ENCODE measurements at regions not wholly inside any gene's neighbourhood (a gene's known extent, or its start where the extent isn't known, plus 50 kb on each side); places are given as distances from the start of the nearest gene placed in this dataset.

GRCh38 chr18:55079481-55080355 is 120.5 kb upstream of the CCDC68 start:
- DNase-seq (no peak), ATAC-seq (replicated peaks in 1 of 2) (no peak)
- Mint-ChIP-seq H3K9me3 (no peaks in the 10 kb centered on the region), H3K36me3 (ENCODE audit: insufficient read depth in 2 of 2) (no peaks in the 10 kb centered on the region), H3K4me1 (ENCODE audit: low read depth) (no peaks in the 10 kb centered on the region), H3K27ac (no peak overlapping the region), H3K4me3 (no peak overlapping the region), H3K27me3 (ENCODE audit: low read depth) (no peaks in the 10 kb centered on the region)

- H3K9me3 Mint-ChIP-seq: no peaks in the 10 kb centered on the region
- no peak overlapping the region for H3K27ac Mint-ChIP-seq
- H3K4me1 Mint-ChIP-seq (ENCODE audit: low read depth): no peaks in the 10 kb centered on the region
- DNase-seq (no peak), ATAC-seq (replicated peaks in 1 of 2) (no peak)
- no peaks in the 10 kb centered on the region for H3K27me3 Mint-ChIP-seq (ENCODE audit: low read depth)
- H3K36me3 Mint-ChIP-seq (ENCODE audit: insufficient read depth in 2 of 2): no peaks in the 10 kb centered on the region
- H3K4me3 Mint-ChIP-seq: no peak overlapping the region
These were observed 119.8 kb upstream of the CCDC68 start for GRCh38 chr18:55079067-55079466.

GRCh38 chr18:55078303-55078932 is 119.2 kb upstream of the CCDC68 start:
- no peak for ATAC-seq (replicated peaks in 1 of 2)
- H3K27me3 Mint-ChIP-seq (ENCODE audit: low read depth): no peaks in the 10 kb centered on the region

GRCh38 chr18:55076643-55077218 is 117.5 kb upstream of the CCDC68 start:
- no peak overlapping the region for H3K27ac Mint-ChIP-seq
- no peak overlapping the region for H3K4me3 Mint-ChIP-seq
- ATAC-seq (replicated peaks in 1 of 2) (no peak), DNase-seq (no peak)
- no peaks in the 10 kb centered on the region for H3K36me3 Mint-ChIP-seq (ENCODE audit: insufficient read depth in 2 of 2)
- H3K9me3 Mint-ChIP-seq: no peaks in the 10 kb centered on the region
- no peaks in the 10 kb centered on the region for H3K4me1 Mint-ChIP-seq (ENCODE audit: low read depth)
- H3K27me3 Mint-ChIP-seq (ENCODE audit: low read depth): no peaks in the 10 kb centered on the region

More at GRCh38 chr18:55078303-55078932, 119.2 kb upstream of the CCDC68 start:
- Mint-ChIP-seq H3K4me1 (ENCODE audit: low read depth) (no peaks in the 10 kb centered on the region), H3K4me3 (no peak overlapping the region), H3K36me3 (ENCODE audit: insufficient read depth in 2 of 2) (no peaks in the 10 kb centered on the region), H3K27ac (no peak overlapping the region), H3K9me3 (no peaks in the 10 kb centered on the region)
- DNase-seq: no peak

- Mint-ChIP-seq H3K36me3 (ENCODE audit: insufficient read depth in 2 of 2) (no peaks in the 10 kb centered on the region), H3K4me3 (no peak overlapping the region), H3K27ac (no peak overlapping the region), H3K27me3 (ENCODE audit: low read depth) (no peaks in the 10 kb centered on the region), H3K4me1 (ENCODE audit: low read depth) (no peaks in the 10 kb centered on the region), H3K9me3 (no peaks in the 10 kb centered on the region)
- no peak for ATAC-seq (replicated peaks in 1 of 2)
- no peak for DNase-seq
These were observed 114.6 kb upstream of the CCDC68 start for GRCh38 chr18:55073834-55074233.

- H3K4me1 Mint-ChIP-seq (ENCODE audit: low read depth): no peaks in the 10 kb centered on the region
- no peaks in the 10 kb centered on the region for H3K36me3 Mint-ChIP-seq (ENCODE audit: insufficient read depth in 2 of 2)
- DNase-seq (no peak), ATAC-seq (replicated peaks in 1 of 2) (no peak)
- H3K27me3 Mint-ChIP-seq (ENCODE audit: low read depth): no peaks in the 10 kb centered on the region
- H3K9me3 Mint-ChIP-seq: no peaks in the 10 kb centered on the region
- H3K4me3 Mint-ChIP-seq: no peak overlapping the region
- H3K27ac Mint-ChIP-seq: no peak overlapping the region
These were observed 113.9 kb upstream of the CCDC68 start for GRCh38 chr18:55073116-55073515.

- no peak overlapping the region for H3K27ac Mint-ChIP-seq
- no peak overlapping the region for H3K4me3 Mint-ChIP-seq
- H3K27me3 Mint-ChIP-seq (ENCODE audit: low read depth): no peaks in the 10 kb centered on the region
- no peak for ATAC-seq (replicated peaks in 1 of 2)
- no peaks in the 10 kb centered on the region for H3K4me1 Mint-ChIP-seq (ENCODE audit: low read depth)
- no peaks in the 10 kb centered on the region for H3K36me3 Mint-ChIP-seq (ENCODE audit: insufficient read depth in 2 of 2)
- H3K9me3 Mint-ChIP-seq: no peaks in the 10 kb centered on the region
- no peak for DNase-seq
These were observed 113.4 kb upstream of the CCDC68 start for GRCh38 chr18:55072698-55073097.

GRCh38 chr18:55072181-55072580 is 112.9 kb upstream of the CCDC68 start:
- no peaks in the 10 kb centered on the region for H3K9me3 Mint-ChIP-seq
- ATAC-seq (replicated peaks in 1 of 2) (no peak), DNase-seq (no peak)
- no peak overlapping the region for H3K27ac Mint-ChIP-seq
- H3K36me3 Mint-ChIP-seq (ENCODE audit: insufficient read depth in 2 of 2): no peaks in the 10 kb centered on the region
- no peak overlapping the region for H3K4me3 Mint-ChIP-seq
- H3K27me3 Mint-ChIP-seq (ENCODE audit: low read depth): no peaks in the 10 kb centered on the region
- H3K4me1 Mint-ChIP-seq (ENCODE audit: low read depth): no peaks in the 10 kb centered on the region

GRCh38 chr18:55069497-55069896 is 110.2 kb upstream of the CCDC68 start:
- ATAC-seq (replicated peaks in 1 of 2): no peak
- no peak overlapping the region for H3K27ac Mint-ChIP-seq
- H3K27me3 Mint-ChIP-seq (ENCODE audit: low read depth): no peaks in the 10 kb centered on the region

GRCh38 chr18:55064760-55065159 is 105.5 kb upstream of the CCDC68 start:
- Mint-ChIP-seq H3K9me3 (no peaks in the 10 kb centered on the region), H3K27me3 (ENCODE audit: low read depth) (no peaks in the 10 kb centered on the region), H3K27ac (no peak overlapping the region), H3K4me1 (ENCODE audit: low read depth) (no peaks in the 10 kb centered on the region), H3K4me3 (no peak overlapping the region), H3K36me3 (ENCODE audit: insufficient read depth in 2 of 2) (no peaks in the 10 kb centered on the region)
- ATAC-seq (replicated peaks in 1 of 2): no peak
- DNase-seq: no peak

More at GRCh38 chr18:55069497-55069896, 110.2 kb upstream of the CCDC68 start:
- Mint-ChIP-seq H3K9me3 (no peaks in the 10 kb centered on the region), H3K4me1 (ENCODE audit: low read depth) (no peaks in the 10 kb centered on the region), H3K36me3 (ENCODE audit: insufficient read depth in 2 of 2) (no peaks in the 10 kb centered on the region), H3K4me3 (no peak overlapping the region)
- DNase-seq: no peak

GRCh38 chr18:55064073-55064472 is 104.8 kb upstream of the CCDC68 start:
- H3K27me3 Mint-ChIP-seq (ENCODE audit: low read depth): no peaks in the 10 kb centered on the region
- DNase-seq (no peak), ATAC-seq (replicated peaks in 1 of 2) (no peak)
- no peak overlapping the region for H3K27ac Mint-ChIP-seq
- no peaks in the 10 kb centered on the region for H3K9me3 Mint-ChIP-seq
- H3K36me3 Mint-ChIP-seq (ENCODE audit: insufficient read depth in 2 of 2): no peaks in the 10 kb centered on the region
- no peaks in the 10 kb centered on the region for H3K4me1 Mint-ChIP-seq (ENCODE audit: low read depth)
- H3K4me3 Mint-ChIP-seq: no peak overlapping the region

- no peaks in the 10 kb centered on the region for H3K36me3 Mint-ChIP-seq (ENCODE audit: insufficient read depth in 2 of 2)
- no peak overlapping the region for H3K27ac Mint-ChIP-seq
- peaks cover 6% of the 10 kb centered on the region for H3K27me3 Mint-ChIP-seq (ENCODE audit: low read depth)
- no peaks in the 10 kb centered on the region for H3K9me3 Mint-ChIP-seq
- DNase-seq (no peak), ATAC-seq (replicated peaks in 1 of 2) (no peak)
- no peaks in the 10 kb centered on the region for H3K4me1 Mint-ChIP-seq (ENCODE audit: low read depth)
- H3K4me3 Mint-ChIP-seq: no peak overlapping the region
These were observed 95.0 kb upstream of the CCDC68 start for GRCh38 chr18:55054021-55054990.

GRCh38 chr18:55048892-55049291 is 89.6 kb upstream of the CCDC68 start:
- no peak for DNase-seq
- H3K4me3 Mint-ChIP-seq: no peak overlapping the region
- no peak for ATAC-seq (replicated peaks in 1 of 2)
- no peaks in the 10 kb centered on the region for H3K36me3 Mint-ChIP-seq (ENCODE audit: insufficient read depth in 2 of 2)
- H3K4me1 Mint-ChIP-seq (ENCODE audit: low read depth): no peaks in the 10 kb centered on the region
- no peaks in the 10 kb centered on the region for H3K9me3 Mint-ChIP-seq
- peaks cover 6% of the 10 kb centered on the region for H3K27me3 Mint-ChIP-seq (ENCODE audit: low read depth)
- H3K27ac Mint-ChIP-seq: no peak overlapping the region

All from activated T-cell treated with anti-CD3 and anti-CD28 coated beads, Interleukin-2, amount 50 U/mL, for 72 hours (primary cell).